PFSK-1 (cell line): ENCODE measurements at regions not wholly inside any gene's neighbourhood (a gene's known extent, or its start where the extent isn't known, plus 50 kb on each side); places are given as distances from the start of the nearest gene placed in this dataset.

Experiments
- POLR2AphosphoS5 ChIP-seq: IDR thresholded peaks from 2 replicates; pipeline ENCODE4 v1.6.1; 2012; ENCODE audit warnings: low read depth, mild to moderate bottlenecking, control low read depth, low read length, moderate library complexity
- REST ChIP-seq, 2 experiments: IDR thresholded peaks; 2 replicates each; pipeline versions ENCODE4 v1.6.1 to v1.8.0; 2011 to 2012; ENCODE audit warnings: low read depth in 2 of 2, low read length in 2 of 2, control low read depth in 1 of 2, inconsistent platforms in 1 of 2, mild to moderate bottlenecking in 1 of 2, moderate library complexity in 1 of 2; ENCODE audit not compliant: insufficient read depth in 1 of 2
- SIN3A ChIP-seq: IDR thresholded peaks from 2 replicates; pipeline ENCODE4 v1.6.1; 2012; ENCODE audit warnings: mild to moderate bottlenecking, low read length, moderate library complexity, borderline replicate concordance; ENCODE audit not compliant: insufficient read depth
- TAF1 ChIP-seq: IDR thresholded peaks from 2 replicates; pipeline ENCODE4 v1.6.1; 2012; ENCODE audit warnings: low read length, control low read depth, borderline replicate concordance; ENCODE audit not compliant: insufficient read depth

GRCh38 chr9:85276741-85277140, 465.0 kb downstream of the AGTPBP1 start:
- TF ChIP-seq TAF1 = no peak
- no peak for TF ChIP-seq POLR2AphosphoS5
- TF ChIP-seq SIN3A = no peak
- TF ChIP-seq REST (IDR thresholded peaks at IDR 0.05; ENCODE audit: insufficient read depth in 1 of 2, low read depth in 2 of 2, low read length in 2 of 2) = no peak
